Naive thymus-derived CD8-positive, alpha-beta T cell (primary cell): ENCODE measurements at regions not wholly inside any gene's neighbourhood (a gene's known extent, or its start where the extent isn't known, plus 50 kb on each side); places are given as distances from the start of the nearest gene placed in this dataset.
"Not testable (repeated sequence)": the region's sequence is repeated elsewhere in the genome, so short reads cannot be mapped to it uniquely, and the experiment has no call there.

Source experiments
- ATAC-seq, 2 donors: fragments of 150-1000 bp; cut with Tn5 transposase in 1 of 2; sonication (Bioruptor Pico), chemical (Tn5 transposase) in 1 of 2; 1 replicate in 1 of 2; 2 replicates in 1 of 2; pipeline ENCODE4 v1.10.0; 2021; ENCODE audit warnings: mild to moderate bottlenecking in 2 of 2, moderate library complexity in 2 of 2
- POLR2A ChIA-PET: fragments of 350-600 bp; sonication (Branson Sonifier 250); formaldehyde crosslinking; loops from one replicate; lab custom pipeline; 2021; ENCODE audit warnings: antibody characterized with exemption; lab: Charles Lee
- DNase-seq, 10 donors: peaks; one replicate each; pipeline versions ENCODE4 v3.0.0 to v3.0.0-alpha.2; 2020 to 2022
- H3K27ac Mint-ChIP-seq, 10 donors: one replicate each; pipeline ENCODE4 v1.8.0; 2020 to 2022; ENCODE audit warnings: mild to moderate bottlenecking in 10 of 10, mixed read lengths in 10 of 10, moderate library complexity in 4 of 10, inconsistent platforms in 1 of 10
- H3K27me3 Mint-ChIP-seq, 5 donors: one replicate each; pipeline ENCODE4 v1.8.0; 2021 to 2022; ENCODE audit warnings: mixed read lengths in 5 of 5
- H3K36me3 Mint-ChIP-seq, 3 donors: one replicate each; pipeline ENCODE4 v1.8.0; 2020 to 2022; ENCODE audit warnings: mixed read lengths in 3 of 3, mild to moderate bottlenecking in 2 of 3, inconsistent platforms in 1 of 3
- H3K4me1 Mint-ChIP-seq, 4 donors: one replicate each; pipeline ENCODE4 v1.8.0; 2021 to 2022; ENCODE audit warnings: mixed read lengths in 4 of 4
- H3K4me3 Mint-ChIP-seq, 10 donors: one replicate each; pipeline ENCODE4 v1.8.0; 2020 to 2022; ENCODE audit warnings: mild to moderate bottlenecking in 10 of 10, mixed read lengths in 10 of 10, moderate library complexity in 6 of 10, inconsistent platforms in 1 of 10
- H3K9me3 Mint-ChIP-seq, 9 donors: one replicate each; pipeline ENCODE4 v1.8.0; 2020 to 2022; ENCODE audit warnings: mixed read lengths in 9 of 9, mild to moderate bottlenecking in 3 of 9, inconsistent platforms in 1 of 9, moderate library complexity in 1 of 9

- DNase-seq (no peak), ATAC-seq (no peak)
- Mint-ChIP-seq H3K27ac (no peak overlapping the region), H3K36me3 (no peaks in the 10 kb centered on the region), H3K4me1 (no peaks in the 10 kb centered on the region), H3K27me3 (peaks cover 8 to 34% (median 19%) of the 10 kb centered on the region in 5 donors), H3K9me3 (no peaks in the 10 kb centered on the region), H3K4me3 (no peak overlapping the region)
- POLR2A ChIA-PET = no interaction called here
These were observed 83.6 kb upstream of the CHCHD3 start for GRCh38 chr7:133165529-133165928.

GRCh38 chr7:133167300-133167699, 85.4 kb upstream of the CHCHD3 start:
- Mint-ChIP-seq H3K27me3 (peaks cover 7 to 48% (median 22%) of the 10 kb centered on the region in 5 donors), H3K9me3 (no peaks in the 10 kb centered on the region), H3K27ac (no peak overlapping the region), H3K4me1 (no peaks in the 10 kb centered on the region), H3K4me3 (no peak overlapping the region), H3K36me3 (no peaks in the 10 kb centered on the region)
- DNase-seq = no peak
- POLR2A ChIA-PET = no interaction called here
- no peak for ATAC-seq

- peaks cover 5 to 35% (median 12%) of the 10 kb centered on the region in 5 donors for H3K27me3 Mint-ChIP-seq
- POLR2A ChIA-PET, DNase-seq, H3K4me3 Mint-ChIP-seq, H3K4me1 Mint-ChIP-seq, H3K27ac Mint-ChIP-seq, H3K36me3 Mint-ChIP-seq, ATAC-seq, H3K9me3 Mint-ChIP-seq: not testable (repeated sequence)
These were observed 83.6 kb upstream of the EXOC4 start for GRCh38 chr7:133169167-133169822.

DNA sequence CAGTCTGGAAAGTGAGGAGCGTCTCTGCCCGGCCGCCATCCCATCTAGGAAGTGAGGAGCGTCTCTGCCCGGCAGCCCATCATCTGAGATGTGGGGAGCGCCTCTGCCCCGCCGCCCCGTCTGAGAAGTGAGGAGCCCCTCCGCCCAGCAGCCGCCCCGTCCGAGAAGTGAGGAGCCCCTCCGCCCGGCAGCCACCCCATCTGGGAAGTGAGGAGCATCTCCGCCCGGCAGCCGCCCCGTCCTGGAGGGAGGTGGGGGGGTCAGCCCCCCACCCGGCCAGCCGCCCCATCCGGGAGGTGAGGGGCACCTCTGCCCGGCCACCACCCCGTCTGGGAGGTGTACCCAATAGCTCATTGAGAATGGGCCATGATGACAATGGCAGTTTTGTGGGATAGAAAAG, 75.4 kb upstream of the EXOC4 start:
- not testable (repeated sequence) for ATAC-seq

DNA sequence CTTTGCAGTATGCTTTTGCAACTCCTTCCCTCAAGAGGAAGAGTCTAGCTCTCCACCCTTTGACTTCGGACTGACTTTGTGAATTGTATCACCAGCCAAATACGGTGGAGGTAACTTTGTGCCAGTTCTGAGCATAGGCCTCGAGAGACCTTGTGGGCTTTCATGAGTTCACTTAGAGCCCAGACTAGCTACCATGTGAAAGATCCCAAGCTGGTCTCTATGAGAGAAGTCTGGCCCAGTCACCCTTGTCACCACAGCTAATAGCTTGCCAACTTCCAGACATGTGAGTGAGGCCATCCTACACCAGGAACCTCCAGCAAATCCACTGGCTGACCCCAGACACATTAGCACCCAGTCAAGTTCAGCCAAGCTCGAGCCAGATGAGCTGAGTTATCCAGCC, 72.2 kb upstream of the EXOC4 start:
- Mint-ChIP-seq H3K9me3 (peaks cover 0 to 17% (median 11%) of the 10 kb centered on the region in 9 donors), H3K27ac (no peak overlapping the region), H3K36me3 (peaks cover 0 to 9% (median 8%) of the 10 kb centered on the region in 3 donors), H3K4me3 (no peak overlapping the region), H3K4me1 (peaks cover 0 to 1% (median 0%) of the 10 kb centered on the region in 4 donors), H3K27me3 (peaks cover 2 to 9% (median 4%) of the 10 kb centered on the region in 5 donors)
- ATAC-seq = no peak
- POLR2A ChIA-PET = no interaction called here
- no peak for DNase-seq

More for the DNA sequence above, 75.4 kb upstream of the EXOC4 start:
- POLR2A ChIA-PET, H3K27ac Mint-ChIP-seq, H3K36me3 Mint-ChIP-seq, H3K4me3 Mint-ChIP-seq, H3K4me1 Mint-ChIP-seq, DNase-seq: not testable (repeated sequence)
- peaks cover 2 to 11% (median 8%) of the 10 kb centered on the region in 5 donors for H3K27me3 Mint-ChIP-seq
- H3K9me3 Mint-ChIP-seq = peaks cover 0 to 15% (median 10%) of the 10 kb centered on the region in 9 donors

GRCh38 chr7:133183042-133183794, 69.7 kb upstream of the EXOC4 start:
- POLR2A ChIA-PET = no interaction called here
- DNase-seq (no peak), ATAC-seq (no peak)
- Mint-ChIP-seq H3K4me1 (peaks cover 0 to 1% (median 0%) of the 10 kb centered on the region in 4 donors), H3K4me3 (no peak overlapping the region), H3K27ac (no peak overlapping the region), H3K36me3 (peaks cover 0 to 7% (median 4%) of the 10 kb centered on the region in 3 donors), H3K9me3 (peaks cover 0 to 22% (median 7%) of the 10 kb centered on the region in 9 donors), H3K27me3 (peaks cover 2 to 7% (median 7%) of the 10 kb centered on the region in 5 donors)

GRCh38 chr7:133183969-133184368, 68.9 kb upstream of the EXOC4 start:
- POLR2A ChIA-PET = no interaction called here
- H3K9me3 Mint-ChIP-seq = peaks cover 0 to 15% (median 0%) of the 10 kb centered on the region in 9 donors
- ATAC-seq (no peak), DNase-seq (no peak)
- H3K4me1 Mint-ChIP-seq = peaks cover 0 to 1% (median 0%) of the 10 kb centered on the region in 4 donors
- H3K36me3 Mint-ChIP-seq = no peaks in the 10 kb centered on the region
- peaks cover 0 to 3% (median 1%) of the 10 kb centered on the region in 5 donors for H3K27me3 Mint-ChIP-seq
- H3K27ac Mint-ChIP-seq = no peak overlapping the region
- no peak overlapping the region for H3K4me3 Mint-ChIP-seq

- peaks cover 0 to 1% (median 0%) of the 10 kb centered on the region in 4 donors for H3K4me1 Mint-ChIP-seq
- H3K36me3 Mint-ChIP-seq = no peaks in the 10 kb centered on the region
- H3K27me3 Mint-ChIP-seq = peaks cover 0 to 7% (median 1%) of the 10 kb centered on the region in 5 donors
- POLR2A ChIA-PET = no interaction called here
- ATAC-seq (no peak), DNase-seq (no peak)
- H3K4me3 Mint-ChIP-seq = no peak overlapping the region
- H3K27ac Mint-ChIP-seq = no peak overlapping the region
- peaks cover 0 to 10% (median 0%) of the 10 kb centered on the region in 9 donors for H3K9me3 Mint-ChIP-seq
These were observed 67.4 kb upstream of the EXOC4 start for GRCh38 chr7:133185512-133185911.

- POLR2A ChIA-PET = no interaction called here
- Mint-ChIP-seq H3K4me1 (peaks cover 0 to 1% (median 0%) of the 10 kb centered on the region in 4 donors), H3K4me3 (no peak overlapping the region), H3K27ac (no peak overlapping the region), H3K36me3 (no peaks in the 10 kb centered on the region), H3K9me3 (peaks cover 0 to 10% (median 0%) of the 10 kb centered on the region in 9 donors), H3K27me3 (peaks cover 0 to 7% (median 1%) of the 10 kb centered on the region in 5 donors)
- ATAC-seq (no peak), DNase-seq (no peak)
These were observed 66.8 kb upstream of the EXOC4 start for GRCh38 chr7:133186060-133186459.

- ATAC-seq (no peak), DNase-seq (no peak)
- H3K36me3 Mint-ChIP-seq = peaks cover 0 to 5% (median 0%) of the 10 kb centered on the region in 3 donors
- H3K4me1 Mint-ChIP-seq = no peaks in the 10 kb centered on the region
- peaks cover 0 to 10% (median 0%) of the 10 kb centered on the region in 9 donors for H3K9me3 Mint-ChIP-seq
- no peak overlapping the region for H3K27ac Mint-ChIP-seq
- no peak overlapping the region for H3K4me3 Mint-ChIP-seq
- peaks cover 0 to 10% (median 3%) of the 10 kb centered on the region in 5 donors for H3K27me3 Mint-ChIP-seq
- POLR2A ChIA-PET = no interaction called here
These were observed 62.7 kb upstream of the EXOC4 start for GRCh38 chr7:133190172-133190528.

GRCh38 chr7:133190650-133191049, 62.2 kb upstream of the EXOC4 start:
- peaks cover 0 to 10% (median 0%) of the 10 kb centered on the region in 9 donors for H3K9me3 Mint-ChIP-seq
- POLR2A ChIA-PET = no interaction called here
- DNase-seq (no peak), ATAC-seq (no peak)
- H3K4me3 Mint-ChIP-seq = no peak overlapping the region
- peaks cover 0 to 5% (median 0%) of the 10 kb centered on the region in 3 donors for H3K36me3 Mint-ChIP-seq
- H3K4me1 Mint-ChIP-seq = no peaks in the 10 kb centered on the region
- H3K27me3 Mint-ChIP-seq = peaks cover 0 to 10% (median 3%) of the 10 kb centered on the region in 5 donors
- no peak overlapping the region for H3K27ac Mint-ChIP-seq

- Mint-ChIP-seq H3K4me3 (no peak overlapping the region), H3K36me3 (peaks cover 0 to 5% (median 0%) of the 10 kb centered on the region in 3 donors), H3K27me3 (peaks cover 0 to 9% (median 3%) of the 10 kb centered on the region in 5 donors), H3K27ac (no peak overlapping the region), H3K9me3 (peaks cover 0 to 3% (median 0%) of the 10 kb centered on the region in 9 donors), H3K4me1 (no peaks in the 10 kb centered on the region)
- no peak for ATAC-seq
- DNase-seq = no peak
- POLR2A ChIA-PET = no interaction called here
These were observed 61.1 kb upstream of the EXOC4 start for GRCh38 chr7:133191787-133192186.

GRCh38 chr7:133195868-133196267, 57.0 kb upstream of the EXOC4 start:
- Mint-ChIP-seq H3K36me3 (peaks cover 0 to 5% (median 0%) of the 10 kb centered on the region in 3 donors), H3K4me3 (no peak overlapping the region), H3K27me3 (peaks cover 6 to 12% (median 8%) of the 10 kb centered on the region in 5 donors), H3K27ac (no peak overlapping the region), H3K4me1 (no peaks in the 10 kb centered on the region), H3K9me3 (peaks cover 0 to 3% (median 0%) of the 10 kb centered on the region in 9 donors)
- POLR2A ChIA-PET = no interaction called here
- ATAC-seq = no peak
- no peak for DNase-seq
